NT2/D1 (cell line): ENCODE measurements at regions not wholly inside any gene's neighbourhood (a gene's known extent, or its start where the extent isn't known, plus 50 kb on each side); places are given as distances from the start of the nearest gene placed in this dataset.

Experiments used
- YY1 ChIP-seq: IDR thresholded peaks from 2 replicates; pipeline ENCODE4 v1.6.1; 2011; ENCODE audit not compliant: insufficient read length, insufficient read depth
- ZNF274 ChIP-seq: IDR thresholded peaks from 2 replicates; pipeline ENCODE4 v1.6.1; 2011; ENCODE audit warnings: mild to moderate bottlenecking, low read depth, low read length

- no peak for TF ChIP-seq YY1
- no peak for TF ChIP-seq ZNF274
Measured at GRCh38 chr5:133807348-133807747, 161.1 kb downstream of the C5orf15 start.
